HuH-7.5 (cell line): ENCODE measurements at regions not wholly inside any gene's neighbourhood (a gene's known extent, or its start where the extent isn't known, plus 50 kb on each side); places are given as distances from the start of the nearest gene placed in this dataset.

Experiments
- DNase-seq: peaks from one replicate; pipeline ENCODE4 v3.0.0; 2011; ENCODE audit warnings: low spot score

DNA sequence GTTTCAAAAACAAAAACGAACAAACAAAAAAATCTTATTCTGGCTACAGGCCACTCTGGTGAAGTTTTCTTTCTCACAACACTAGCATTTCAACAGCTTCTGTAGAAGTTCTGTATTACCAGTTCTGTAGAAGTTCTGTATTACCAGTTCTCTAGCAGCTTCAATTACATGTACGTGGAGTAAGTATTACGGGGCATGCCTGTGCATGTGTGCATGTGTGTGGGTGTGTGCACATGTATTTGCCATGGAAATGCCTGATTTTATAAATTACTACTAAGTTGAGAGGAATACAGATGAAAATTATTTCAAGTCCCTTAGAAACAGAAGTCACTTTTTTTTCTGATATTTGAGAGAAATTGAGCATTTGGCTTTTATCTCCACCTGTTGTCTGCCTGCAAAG lies 414.2 kb downstream of the FOXO1 start:
- DNase-seq: no peak

DNA sequence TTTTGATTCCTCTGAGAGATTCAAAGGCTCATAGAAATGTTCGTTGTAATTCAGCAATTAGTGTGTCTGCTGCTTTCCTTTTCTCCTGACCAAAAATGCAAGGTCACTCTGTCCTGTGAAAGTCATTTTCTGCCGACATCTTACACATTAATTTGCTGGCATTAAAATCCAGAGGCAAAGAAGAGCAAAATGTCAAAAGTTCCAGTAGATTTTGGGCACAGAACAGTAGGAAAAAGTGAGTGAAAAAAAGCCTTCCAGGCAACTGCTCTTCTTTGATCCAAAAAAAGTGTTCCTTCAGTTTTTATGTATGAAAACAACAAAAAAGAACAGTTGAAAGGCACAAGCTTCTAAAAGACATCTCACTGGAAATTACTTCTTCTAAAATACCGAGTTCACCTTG lies 413.8 kb downstream of the FOXO1 start:
- DNase-seq: no peak

DNA sequence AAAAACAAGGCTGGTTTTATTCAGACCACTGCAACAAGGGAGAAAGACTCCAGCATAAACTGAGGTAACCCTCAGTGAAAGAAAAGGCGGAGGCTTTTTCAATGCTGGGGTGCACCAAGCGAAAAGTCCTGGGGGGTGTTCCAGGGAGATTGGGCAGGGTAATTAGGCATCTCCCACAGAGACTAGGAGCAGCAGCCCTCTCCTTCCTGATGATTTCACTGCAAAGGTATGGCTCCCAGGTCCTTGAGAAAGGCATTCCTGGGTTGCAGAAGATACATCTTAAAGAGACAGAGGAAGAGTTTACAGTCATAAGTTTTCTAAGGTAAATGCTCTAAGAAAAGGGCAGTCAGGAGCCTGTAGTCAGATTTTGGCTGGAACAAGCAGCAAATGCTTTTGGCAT lies 412.0 kb downstream of the FOXO1 start:
- DNase-seq: no peak

DNA sequence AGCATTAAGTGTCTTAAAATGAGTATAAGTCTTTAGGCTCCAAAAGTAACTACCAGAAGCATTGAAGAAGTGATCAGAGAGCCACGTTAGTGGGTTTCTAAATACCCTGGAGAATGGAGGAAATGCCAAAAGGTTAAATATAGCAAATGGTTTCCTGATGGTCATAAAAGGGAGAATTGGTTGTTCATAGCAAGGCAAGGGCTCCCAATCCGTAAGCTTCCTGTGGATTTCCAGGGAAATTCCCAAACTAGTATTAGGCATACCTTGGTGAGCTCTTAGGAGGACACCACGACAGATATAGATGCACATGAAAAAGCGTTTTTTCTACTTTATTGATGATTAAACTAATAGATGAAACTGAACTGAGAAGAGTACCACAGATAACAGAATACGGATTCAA lies 410.9 kb downstream of the FOXO1 start:
- DNase-seq: no peak

DNA sequence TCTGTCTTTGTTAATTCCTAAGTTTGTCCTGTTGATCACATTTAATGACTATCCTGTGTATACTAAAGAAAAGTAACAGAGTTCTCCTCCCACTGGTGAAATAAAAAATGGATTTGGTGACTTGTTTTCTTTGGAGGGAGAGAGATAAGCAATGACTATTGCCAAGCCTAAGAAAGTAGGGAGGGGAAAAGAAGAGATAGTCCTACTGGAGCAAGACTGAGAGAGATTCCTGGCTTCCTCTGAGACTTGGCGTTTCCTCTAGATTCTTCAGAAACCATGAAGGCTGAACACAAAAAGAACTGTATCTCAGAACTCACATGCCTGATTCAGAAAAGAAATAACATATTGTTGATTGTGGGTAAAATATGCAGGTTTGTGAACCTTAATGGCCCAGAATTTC lies 406.5 kb downstream of the FOXO1 start:
- no peak for DNase-seq

DNA sequence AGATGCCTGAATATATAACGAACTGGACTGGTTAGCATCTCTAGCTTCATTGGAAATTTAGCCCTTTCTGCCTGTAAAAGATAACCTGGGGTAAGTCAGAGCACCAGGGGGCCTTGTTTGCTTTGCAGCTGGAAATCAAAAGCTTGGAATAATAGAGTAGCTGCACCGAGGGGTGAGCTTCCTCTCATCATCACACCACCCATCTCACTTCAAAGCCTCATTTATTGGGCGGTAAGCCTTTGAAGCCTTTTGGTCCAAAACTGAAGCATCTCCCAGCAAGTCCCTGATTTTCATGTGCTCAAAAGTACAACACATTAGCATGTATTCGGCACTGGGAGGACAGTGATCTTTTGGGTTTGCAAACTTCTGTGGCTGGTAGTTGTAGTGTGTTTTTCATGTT lies 405.1 kb downstream of the FOXO1 start:
- no peak for DNase-seq

DNA sequence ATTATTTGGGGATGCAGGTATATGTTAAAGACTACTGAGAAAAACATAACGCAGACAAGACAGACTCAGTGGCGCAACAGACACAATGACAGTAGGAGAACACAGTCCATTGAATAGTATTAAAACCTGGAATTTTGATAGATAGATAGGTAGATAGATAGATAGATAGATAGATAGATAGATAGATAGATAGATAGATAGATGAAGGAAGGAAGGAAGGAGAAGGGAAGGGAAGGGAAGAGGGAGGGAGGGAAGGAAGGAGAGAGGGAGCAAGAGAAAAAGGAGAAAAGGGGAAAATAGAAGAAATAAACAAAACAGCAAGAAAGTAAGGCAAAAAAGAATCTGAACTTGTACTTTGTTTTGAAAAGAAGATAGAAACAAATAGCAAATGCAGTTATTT lies 404.5 kb downstream of the FOXO1 start:
- DNase-seq: no peak

DNA sequence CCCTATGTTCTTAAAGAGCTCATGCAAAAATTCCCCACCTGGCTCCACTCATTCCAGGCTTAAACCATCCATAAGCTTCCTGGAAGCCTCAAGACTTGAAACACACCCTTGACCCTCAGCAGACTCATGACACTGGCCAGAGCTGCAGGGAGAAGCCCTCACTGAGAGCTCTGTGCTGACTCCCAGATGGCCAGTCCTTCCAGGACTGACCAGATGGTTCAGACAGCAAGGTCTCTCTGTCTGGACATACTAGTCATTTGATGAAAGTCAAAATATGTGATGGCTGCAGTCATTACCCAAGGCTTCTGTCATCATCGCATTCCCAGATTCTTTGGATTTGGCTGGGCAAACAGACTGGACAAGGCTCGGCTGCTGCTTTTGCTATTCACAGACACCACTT lies 397.4 kb downstream of the FOXO1 start:
- no peak for DNase-seq

DNA sequence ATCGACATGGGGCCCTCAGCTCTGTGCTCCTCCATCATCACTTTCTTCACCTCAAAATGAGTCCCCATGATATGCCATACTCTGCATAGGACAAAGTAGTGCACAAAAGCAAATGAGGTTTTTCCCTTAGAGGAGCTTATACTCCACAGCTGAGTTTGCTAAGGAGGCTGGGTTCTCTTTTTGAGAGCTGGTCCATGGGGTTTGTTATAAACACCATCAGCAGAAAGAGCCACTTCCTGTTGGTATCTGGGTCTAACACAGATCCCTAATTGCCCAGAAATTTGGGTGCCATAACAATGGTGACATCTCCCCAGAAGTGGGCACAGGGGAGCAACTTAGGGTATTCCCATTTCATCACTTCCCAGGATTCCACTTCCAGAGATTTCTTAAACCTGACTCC lies 395.7 kb downstream of the FOXO1 start:
- DNase-seq: no peak

DNA sequence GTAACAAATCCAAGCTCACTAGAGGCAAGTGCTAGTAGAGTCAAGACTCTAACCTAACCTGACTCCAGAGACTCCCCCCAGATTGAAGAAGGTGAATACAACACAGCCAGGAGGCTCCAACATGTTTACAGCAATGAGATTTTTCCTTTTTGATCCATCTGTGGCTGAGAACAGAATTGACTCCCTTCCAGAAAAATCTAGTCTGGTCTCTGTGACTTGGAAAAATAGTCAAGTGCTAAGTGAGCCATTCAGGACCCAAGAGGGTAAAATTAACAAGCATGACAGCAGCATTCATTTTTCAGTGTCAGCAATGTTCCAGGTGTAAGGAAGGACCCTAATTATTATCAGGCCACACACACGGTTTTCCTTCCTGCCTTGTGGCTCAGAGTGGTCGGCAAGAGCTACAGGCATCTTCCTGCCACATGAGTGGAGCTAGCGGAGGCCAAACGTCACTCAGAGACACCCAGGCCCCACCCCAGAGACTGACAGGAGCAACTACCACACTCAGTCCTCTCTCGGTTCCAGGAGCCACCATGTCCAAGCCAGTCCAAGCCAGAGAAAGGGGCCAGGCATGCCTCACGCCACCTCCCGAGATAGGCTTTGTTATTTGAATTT lies 395.1 kb downstream of the FOXO1 start:
- DNase-seq: no peak

DNA sequence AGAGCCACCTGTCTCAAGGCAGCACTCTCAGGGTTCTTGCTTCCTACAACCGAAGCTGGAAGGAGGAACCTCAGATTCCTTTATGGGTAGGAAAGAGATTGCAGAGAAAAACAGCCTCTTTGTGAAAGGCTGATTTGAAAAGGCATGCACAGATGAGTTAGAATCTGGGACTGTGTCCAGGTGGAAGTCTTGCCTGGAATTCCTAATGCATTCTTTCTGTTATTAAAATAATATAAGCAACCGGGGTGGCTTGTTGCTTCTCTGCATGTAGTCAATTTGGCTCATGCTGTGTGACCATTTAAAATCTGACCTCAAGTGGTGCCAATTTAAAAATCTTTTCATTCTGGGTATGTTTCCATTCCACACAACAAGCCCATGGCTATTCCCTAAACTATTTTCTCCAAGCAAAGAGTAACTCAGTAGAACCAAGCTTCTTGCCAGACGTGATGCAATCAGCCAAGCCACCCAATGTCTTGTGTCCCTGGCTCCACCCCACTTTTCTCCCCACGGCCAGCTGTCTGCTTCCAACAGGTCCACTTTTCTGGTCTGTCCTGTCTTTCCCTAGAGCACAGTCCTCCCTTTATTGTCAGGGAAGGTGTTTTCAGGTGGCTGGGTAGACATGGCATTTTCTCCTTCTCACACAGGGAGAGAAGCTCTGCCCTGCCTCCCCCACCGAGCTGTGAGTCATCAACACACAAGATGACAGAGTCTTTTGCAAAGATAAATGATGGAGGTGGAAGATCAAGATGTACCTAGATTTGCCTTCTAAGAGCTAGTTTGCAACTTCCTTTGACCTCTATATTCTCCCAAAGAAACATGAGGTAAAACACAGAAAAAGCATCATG lies 394.3 kb downstream of the FOXO1 start:
- DNase-seq: no peak

DNA sequence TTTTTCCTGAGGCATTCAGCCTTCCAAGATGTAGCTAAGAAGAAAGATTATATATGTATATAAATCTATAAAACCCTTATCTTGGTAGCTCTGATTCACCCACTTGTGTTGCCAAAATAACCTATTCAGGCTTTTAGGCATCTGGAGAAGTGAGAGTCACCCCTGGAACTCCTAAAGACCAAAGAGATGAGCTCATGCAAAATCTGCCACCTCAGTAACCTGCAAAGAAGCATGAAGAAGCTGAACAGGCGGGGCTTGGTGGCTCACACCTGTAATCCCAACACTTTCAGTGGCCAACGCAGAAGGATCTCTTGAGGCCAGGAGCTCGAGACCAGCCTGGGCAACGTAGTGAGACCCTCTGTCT lies 393.7 kb downstream of the FOXO1 start:
- no peak for DNase-seq

DNA sequence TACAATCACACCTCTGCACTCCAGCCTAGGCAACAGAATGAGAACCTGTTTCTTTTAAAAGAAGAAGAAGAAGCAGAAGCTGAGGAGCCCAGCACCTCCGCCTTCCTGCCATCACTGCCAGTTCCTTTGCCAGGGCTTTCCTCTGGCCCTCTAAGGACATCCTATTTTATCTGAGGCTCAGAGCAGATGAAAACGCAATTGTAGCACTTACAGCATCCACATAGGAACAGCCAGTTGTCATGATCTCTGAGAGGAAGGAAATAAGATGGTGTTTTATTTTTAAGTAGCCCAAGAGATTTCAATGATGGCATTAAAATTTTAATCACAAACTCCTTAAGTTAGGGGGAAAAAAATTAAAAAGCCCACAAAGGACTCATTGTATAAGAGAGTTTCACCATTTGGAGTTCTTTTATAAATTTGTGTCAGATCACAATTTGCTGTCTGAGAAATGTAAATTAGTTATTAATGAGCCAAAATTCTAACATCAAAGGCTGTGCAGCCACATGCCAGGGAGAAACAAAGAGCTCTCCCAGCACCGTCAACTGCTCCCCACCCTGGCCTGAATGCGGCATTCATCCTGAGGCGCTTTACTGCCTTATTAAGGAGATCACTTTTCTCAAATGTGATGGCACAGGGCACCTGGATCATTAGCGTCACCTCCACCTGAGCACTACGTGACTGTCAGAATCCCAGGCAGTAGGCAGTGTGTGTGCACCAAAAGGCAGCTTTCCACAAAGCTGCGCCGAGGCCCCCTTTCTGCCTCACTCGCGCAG lies 393.0 kb downstream of the FOXO1 start:
- DNase-seq: no peak

DNA sequence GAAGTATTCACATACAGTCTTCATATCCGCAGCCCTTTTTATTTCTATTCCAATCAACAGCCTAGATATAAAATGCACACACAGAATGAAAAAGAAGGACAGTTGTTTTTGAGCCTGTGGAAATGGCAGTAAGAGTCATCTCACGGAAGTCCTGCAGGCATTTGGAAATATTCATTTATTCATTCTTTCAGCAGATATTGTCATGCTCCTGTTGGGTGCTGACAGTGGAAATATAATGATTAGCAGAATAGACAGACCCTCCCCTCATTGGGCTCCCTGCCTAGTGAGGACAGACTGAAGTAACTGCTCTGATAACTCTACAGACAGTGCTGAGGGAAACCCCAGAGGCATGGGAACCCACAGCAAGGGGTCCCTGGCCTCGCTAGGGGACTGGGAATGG lies 392.3 kb downstream of the FOXO1 start:
- no peak for DNase-seq

DNA sequence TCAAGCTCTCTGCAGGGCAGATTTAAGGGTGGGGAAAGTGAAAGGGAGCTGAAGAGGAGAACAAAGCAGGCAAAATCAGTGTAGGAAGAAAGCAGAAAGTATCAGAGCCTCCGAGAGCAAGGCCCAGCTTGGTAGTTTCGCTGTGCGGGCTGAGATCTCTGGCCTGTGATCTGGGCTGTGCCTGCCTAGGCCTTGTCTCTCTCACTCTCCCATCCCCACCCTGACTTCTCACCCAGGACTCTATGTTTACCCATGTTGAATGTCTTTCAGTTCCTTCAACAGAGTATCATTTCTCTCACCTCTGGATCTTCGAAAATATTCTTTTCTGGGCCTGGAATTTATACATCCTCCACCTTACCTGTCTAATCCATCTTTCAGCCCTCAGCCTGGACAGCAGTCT lies 391.3 kb downstream of the FOXO1 start:
- no peak for DNase-seq

DNA sequence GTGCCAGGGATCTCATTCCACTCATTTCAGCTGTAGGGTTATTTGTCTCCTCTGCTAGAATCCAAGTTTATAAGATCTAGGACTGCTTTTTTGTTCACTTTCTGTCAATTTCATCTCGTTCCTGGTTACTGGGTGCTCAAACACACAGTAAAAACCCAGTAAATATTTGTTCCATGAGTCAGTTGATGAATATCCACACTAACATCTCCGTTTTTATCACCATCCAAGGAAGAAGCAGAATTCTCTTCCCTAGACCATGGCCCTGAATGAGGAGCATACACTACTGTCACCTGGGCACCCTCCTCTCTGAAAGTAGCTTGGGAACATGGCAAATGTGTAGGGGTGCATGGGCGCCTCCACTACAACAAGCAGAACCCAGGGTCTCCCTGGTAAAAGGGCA lies 390.8 kb downstream of the FOXO1 start:
- no peak for DNase-seq

DNA sequence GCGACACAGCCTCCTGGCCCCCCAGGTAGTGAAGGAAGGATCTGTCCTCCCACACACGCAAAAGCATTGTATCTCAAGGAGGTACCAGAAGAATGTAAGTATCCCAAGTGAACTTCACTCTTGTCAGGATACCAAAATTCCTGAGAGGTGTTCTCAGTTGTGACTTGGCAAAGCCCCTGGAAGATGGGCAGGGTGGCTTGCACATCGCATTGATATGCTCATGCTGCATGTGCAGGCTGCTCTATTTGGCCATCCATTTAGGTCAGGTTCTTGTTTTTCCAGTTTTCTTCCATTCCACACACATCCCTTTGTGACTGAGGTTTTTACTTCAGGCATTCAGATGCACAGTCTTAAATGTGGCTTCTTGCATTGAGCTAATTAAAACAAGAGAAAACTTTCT lies 382.8 kb downstream of the FOXO1 start:
- no peak for DNase-seq

DNA sequence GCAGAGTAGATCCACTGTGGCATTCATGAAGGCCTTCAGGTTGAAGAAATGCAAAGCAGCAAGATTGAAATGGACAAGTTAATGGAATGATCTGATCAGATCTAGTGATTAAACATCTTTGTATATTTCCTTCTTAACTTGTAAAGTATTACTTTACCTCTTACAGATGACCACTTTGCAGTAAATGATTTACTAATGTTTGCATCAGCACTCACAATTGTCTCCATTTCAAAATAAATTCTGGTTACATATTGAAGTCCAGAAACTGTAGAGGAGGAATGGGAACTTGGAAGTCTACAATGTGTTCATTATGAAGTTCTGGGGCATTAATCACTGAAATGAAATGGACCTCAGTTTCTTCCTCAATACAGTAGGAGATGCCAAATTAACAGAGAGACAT lies 380.8 kb downstream of the FOXO1 start:
- DNase-seq: no peak

DNA sequence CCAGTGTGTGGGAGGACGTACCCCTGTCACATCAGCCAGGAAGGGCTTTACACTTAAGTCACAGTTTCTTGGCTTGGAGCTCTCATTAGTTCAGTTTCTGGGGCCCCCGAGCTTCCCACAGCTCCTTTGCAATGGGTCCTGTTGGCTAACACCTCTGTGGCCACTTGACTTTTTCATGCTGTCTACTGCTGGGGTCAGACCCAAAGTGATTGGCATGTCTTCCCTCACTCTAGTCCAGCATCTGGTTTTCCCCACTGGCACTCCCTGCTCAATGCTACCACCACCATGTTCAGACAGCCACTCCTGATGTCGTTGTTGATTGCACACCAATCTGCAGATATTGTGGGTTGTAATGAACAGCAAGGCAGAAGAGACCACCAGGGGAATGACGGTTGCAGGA lies 379.0 kb downstream of the FOXO1 start:
- no peak for DNase-seq

DNA sequence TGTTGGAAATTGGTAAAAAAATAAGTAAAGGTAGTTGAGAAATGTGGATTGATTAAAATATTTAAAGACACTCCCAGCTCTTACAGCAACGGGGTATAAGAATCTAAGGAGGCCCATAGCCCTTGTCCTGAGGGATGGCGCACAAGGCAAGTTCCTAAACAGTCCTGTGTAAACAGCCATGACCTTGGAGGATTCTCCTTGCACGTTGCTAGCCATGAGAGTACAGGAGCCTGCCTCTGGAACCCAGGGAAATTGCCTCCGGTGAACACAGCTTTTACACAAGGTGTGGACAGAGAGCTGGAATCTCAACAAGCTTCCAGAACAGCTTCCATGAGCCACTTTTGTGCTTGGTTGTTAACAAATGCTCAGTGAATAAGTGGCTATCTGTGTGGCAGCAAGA lies 378.2 kb downstream of the FOXO1 start:
- DNase-seq: no peak

DNA sequence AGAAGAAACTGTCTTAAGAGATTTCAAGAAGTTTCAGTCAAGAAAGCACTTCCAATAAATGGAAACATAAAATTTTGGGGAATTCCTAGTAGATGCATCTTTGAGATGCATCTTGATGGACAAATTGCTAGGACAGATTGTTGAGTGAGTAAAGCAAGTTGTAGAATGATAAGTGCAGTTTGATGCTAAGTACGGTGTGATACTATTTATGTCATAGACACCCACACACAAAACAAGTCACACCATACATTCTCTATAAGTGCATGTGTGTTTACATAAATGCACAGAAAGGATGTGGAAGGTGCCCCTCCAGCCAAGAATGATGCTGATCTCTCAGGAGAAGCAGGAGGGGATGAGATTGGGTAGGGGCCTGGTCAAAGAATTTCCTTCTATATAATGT lies 375.7 kb downstream of the FOXO1 start:
- DNase-seq: no peak

DNA sequence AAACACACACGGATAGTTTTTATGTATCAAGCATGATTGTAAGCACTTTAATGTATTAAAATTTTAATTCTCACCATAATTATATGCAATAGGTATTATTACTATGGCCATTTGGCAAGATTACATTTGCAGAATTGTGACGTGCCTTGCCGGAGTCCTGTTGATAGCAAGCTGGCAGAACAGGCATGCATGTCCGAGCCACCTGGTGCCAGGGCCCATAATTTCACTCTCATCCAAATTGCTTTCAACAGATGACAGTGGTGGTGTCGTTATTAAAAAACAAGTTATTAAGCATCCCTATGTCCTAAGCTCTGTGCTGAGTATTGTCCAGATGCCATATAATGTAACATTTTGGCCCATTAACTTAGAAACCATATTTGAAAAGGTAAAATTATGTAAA lies 374.3 kb downstream of the FOXO1 start:
- no peak for DNase-seq

DNA sequence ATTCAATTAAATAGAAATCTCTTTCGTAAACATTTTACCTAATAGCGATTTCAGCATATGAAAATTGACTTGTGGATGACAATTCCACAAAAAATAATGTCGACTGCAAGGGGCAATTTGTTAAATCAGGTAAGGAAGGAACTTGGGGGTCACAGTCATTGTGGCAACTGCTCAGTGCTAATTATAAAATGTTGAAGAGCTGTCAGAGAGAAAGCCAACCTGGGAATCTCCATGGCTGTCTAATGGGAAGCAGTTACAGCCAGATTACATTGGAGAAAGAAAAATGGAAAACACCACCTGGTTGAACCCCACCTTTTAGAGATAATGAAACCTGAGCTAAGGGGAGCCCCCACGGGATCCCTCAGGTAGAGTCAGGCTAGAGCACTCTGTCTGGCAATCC lies 373.9 kb downstream of the FOXO1 start:
- DNase-seq: no peak
